T1000 (cell line): ENCODE measurements at regions not wholly inside any gene's neighbourhood (a gene's known extent, or its start where the extent isn't known, plus 50 kb on each side); places are given as distances from the start of the nearest gene placed in this dataset.
"Not testable (repeated sequence)": the region's sequence is repeated elsewhere in the genome, so short reads cannot be mapped to it uniquely, and the experiment has no call there.

Experiments
- DNase-seq: peaks from one replicate; lab custom pipeline; 2025; ENCODE audit warnings: mixed read lengths; lab: John Stamatoyannopoulos, UW

- no peak for DNase-seq
These were observed 603.0 kb downstream of the MATN1 start for GRCh38 chr1:30120245-30121000.

GRCh38 chr1:30117685-30118084 lies 605.7 kb downstream of the MATN1 start:
- DNase-seq: no peak

GRCh38 chr1:30111431-30111830 lies 612.0 kb downstream of the MATN1 start:
- no peak for DNase-seq

GRCh38 chr1:30110846-30111245 lies 612.5 kb downstream of the MATN1 start:
- DNase-seq: no peak

GRCh38 chr1:30109853-30110252 lies 613.5 kb downstream of the MATN1 start:
- DNase-seq: no peak

GRCh38 chr1:30108186-30108585 lies 615.2 kb downstream of the MATN1 start:
- DNase-seq: no peak

GRCh38 chr1:30106125-30106524 lies 617.3 kb downstream of the MATN1 start:
- no peak for DNase-seq

GRCh38 chr1:30104551-30104950 lies 618.8 kb downstream of the MATN1 start:
- no peak for DNase-seq

- no peak for DNase-seq
These were observed 619.5 kb downstream of the MATN1 start for GRCh38 chr1:30103708-30104411.

- DNase-seq: no peak
These were observed 620.8 kb downstream of the MATN1 start for GRCh38 chr1:30102605-30103004.

GRCh38 chr1:30101487-30102227 lies 621.7 kb downstream of the MATN1 start:
- DNase-seq: no peak

- DNase-seq: no peak
These were observed 622.4 kb downstream of the MATN1 start for GRCh38 chr1:30101016-30101415.

- no peak for DNase-seq
These were observed 622.9 kb downstream of the MATN1 start for GRCh38 chr1:30100524-30100862.

- no peak for DNase-seq
These were observed 623.5 kb downstream of the MATN1 start for GRCh38 chr1:30099587-30100523.

- not testable (repeated sequence) for DNase-seq
These were observed 625.5 kb downstream of the MATN1 start for GRCh38 chr1:30097851-30098250.

GRCh38 chr1:30095451-30096025 lies 627.8 kb downstream of the MATN1 start:
- DNase-seq: no peak

- DNase-seq: no peak
These were observed 628.3 kb downstream of the MATN1 start for GRCh38 chr1:30095051-30095450.

GRCh38 chr1:30092051-30092858 lies 631.1 kb downstream of the MATN1 start:
- DNase-seq: no peak

- DNase-seq: no peak
These were observed 633.1 kb downstream of the MATN1 start for GRCh38 chr1:30090162-30090820.

GRCh38 chr1:30089024-30089430 lies 634.4 kb downstream of the MATN1 start:
- no peak for DNase-seq
